ENCODE measurements at regions not wholly inside any gene's neighbourhood (a gene's known extent, or its start where the extent isn't known, plus 50 kb on each side); places are given as distances from the start of the nearest gene placed in this dataset.

GRCh38 chr14:42460673-42461072 lies 854.0 kb downstream of the LRFN5 start:
- no peak for DNase-seq (ENCODE audit: low spot score)
- TF ChIP-seq CTCF (IDR thresholded peaks at IDR 0.05; ENCODE audit: borderline replicate concordance, control extremely low read depth, extremely low read depth, insufficient read depth, missing control alignments), result no peak
- in situ Hi-C loops (cut with MboI; ENCODE audit: low sequenced_read_pairs, unreplicated experiment), result no loop called here

- DNase-seq (ENCODE audit: low spot score), result no peak
- in situ Hi-C loops (cut with MboI; ENCODE audit: low sequenced_read_pairs, unreplicated experiment), result no loop called here
These were observed 852.6 kb downstream of the LRFN5 start for GRCh38 chr14:42459171-42459685.

GRCh38 chr14:42441615-42442014 lies 834.9 kb downstream of the LRFN5 start:
- no peak for TF ChIP-seq CTCF (IDR thresholded peaks at IDR 0.05; ENCODE audit: borderline replicate concordance, control extremely low read depth, extremely low read depth, insufficient read depth, missing control alignments)
- in situ Hi-C loops (cut with MboI; ENCODE audit: low sequenced_read_pairs, unreplicated experiment), result no loop called here
- no peak for DNase-seq (ENCODE audit: low spot score)

More at GRCh38 chr14:42459171-42459685, 852.6 kb downstream of the LRFN5 start:
- no peak for TF ChIP-seq CTCF (IDR thresholded peaks at IDR 0.05; ENCODE audit: borderline replicate concordance, control extremely low read depth, extremely low read depth, insufficient read depth, missing control alignments)

- TF ChIP-seq CTCF (IDR thresholded peaks at IDR 0.05; ENCODE audit: borderline replicate concordance, control extremely low read depth, extremely low read depth, insufficient read depth, missing control alignments), result no peak
- in situ Hi-C loops (cut with MboI; ENCODE audit: low sequenced_read_pairs, unreplicated experiment), result no loop called here
- DNase-seq (ENCODE audit: low spot score), result no peak
These were observed 831.1 kb downstream of the LRFN5 start for GRCh38 chr14:42437809-42438208.

GRCh38 chr14:42429401-42429800 lies 822.7 kb downstream of the LRFN5 start:
- TF ChIP-seq CTCF (IDR thresholded peaks at IDR 0.05; ENCODE audit: borderline replicate concordance, control extremely low read depth, extremely low read depth, insufficient read depth, missing control alignments), result no peak
- in situ Hi-C loops (cut with MboI; ENCODE audit: low sequenced_read_pairs, unreplicated experiment), result no loop called here
- no peak for DNase-seq (ENCODE audit: low spot score)

- DNase-seq (ENCODE audit: low spot score), result peak; percentile 8
- in situ Hi-C loops (cut with MboI; ENCODE audit: low sequenced_read_pairs, unreplicated experiment), result no loop called here
- TF ChIP-seq CTCF (IDR thresholded peaks at IDR 0.05; ENCODE audit: borderline replicate concordance, control extremely low read depth, extremely low read depth, insufficient read depth, missing control alignments), result no peak
These were observed 822.3 kb downstream of the LRFN5 start for GRCh38 chr14:42428996-42429395.

GRCh38 chr14:42424501-42424900 lies 817.8 kb downstream of the LRFN5 start:
- no peak for TF ChIP-seq CTCF (IDR thresholded peaks at IDR 0.05; ENCODE audit: borderline replicate concordance, control extremely low read depth, extremely low read depth, insufficient read depth, missing control alignments)
- DNase-seq (ENCODE audit: low spot score), result no peak
- in situ Hi-C loops (cut with MboI; ENCODE audit: low sequenced_read_pairs, unreplicated experiment), result no loop called here

Data from GM13976 (cell line).